ENCODE measurements at regions not wholly inside any gene's neighbourhood (a gene's known extent, or its start where the extent isn't known, plus 50 kb on each side); places are given as distances from the start of the nearest gene placed in this dataset.
"Not testable (repeated sequence)": the region's sequence is repeated elsewhere in the genome, so short reads cannot be mapped to it uniquely, and the experiment has no call there.

GRCh38 chr9:135180586-135180985 is 93.1 kb downstream of the OLFM1 start:
- no peak for TF ChIP-seq CTCF (IDR thresholded peaks at IDR 0.05; ENCODE audit: extremely low read depth, missing control alignments)
- DNase-seq (ENCODE audit: low spot score) = no peak

GRCh38 chr9:135181336-135181735 is 93.9 kb downstream of the OLFM1 start:
- DNase-seq (ENCODE audit: low spot score) = no peak
- no peak for TF ChIP-seq CTCF (IDR thresholded peaks at IDR 0.05; ENCODE audit: extremely low read depth, missing control alignments)

- not testable (repeated sequence) for DNase-seq (ENCODE audit: low spot score)
Observed at GRCh38 chr9:135181841-135182240, 94.4 kb downstream of the OLFM1 start.

GRCh38 chr9:135183069-135183468 is 95.6 kb downstream of the OLFM1 start:
- no peak for DNase-seq (ENCODE audit: low spot score)
- TF ChIP-seq CTCF (IDR thresholded peaks at IDR 0.05; ENCODE audit: extremely low read depth, missing control alignments) = no peak

GRCh38 chr9:135183528-135184180 is 96.2 kb downstream of the OLFM1 start:
- TF ChIP-seq CTCF (IDR thresholded peaks at IDR 0.05; ENCODE audit: extremely low read depth, missing control alignments) = no peak
- no peak for DNase-seq (ENCODE audit: low spot score)

- no peak for DNase-seq (ENCODE audit: low spot score)
- TF ChIP-seq CTCF (IDR thresholded peaks at IDR 0.05; ENCODE audit: extremely low read depth, missing control alignments) = no peak
Observed at GRCh38 chr9:135184181-135185053, 96.9 kb downstream of the OLFM1 start.

- no peak for DNase-seq (ENCODE audit: low spot score)
Observed at GRCh38 chr9:135185060-135185459, 97.6 kb downstream of the OLFM1 start.

More at GRCh38 chr9:135185060-135185459, 97.6 kb downstream of the OLFM1 start:
- TF ChIP-seq CTCF (IDR thresholded peaks at IDR 0.05; ENCODE audit: extremely low read depth, missing control alignments) = no peak
